Activated naive CD8-positive, alpha-beta T cell treated with anti-CD3 and anti-CD28 coated beads for 36 hours (primary cell): ENCODE measurements at regions not wholly inside any gene's neighbourhood (a gene's known extent, or its start where the extent isn't known, plus 50 kb on each side); places are given as distances from the start of the nearest gene placed in this dataset.

Experiments used
- DNase-seq: peaks from one replicate; pipeline ENCODE4 v3.0.0; 2021
- H3K27ac Mint-ChIP-seq: one replicate; pipeline ENCODE4 v1.8.0; 2022; ENCODE audit warnings: mild to moderate bottlenecking, moderate library complexity, mixed read lengths
- H3K27me3 Mint-ChIP-seq: one replicate; pipeline ENCODE4 v1.8.0; 2022; ENCODE audit warnings: mild to moderate bottlenecking, mixed read lengths
- H3K36me3 Mint-ChIP-seq: one replicate; pipeline ENCODE4 v1.8.0; 2021; ENCODE audit warnings: mild to moderate bottlenecking, mixed read lengths
- H3K4me1 Mint-ChIP-seq: one replicate; pipeline ENCODE4 v1.8.0; 2021; ENCODE audit warnings: mixed read lengths
- H3K4me3 Mint-ChIP-seq: one replicate; pipeline ENCODE4 v1.8.0; 2022; ENCODE audit warnings: mild to moderate bottlenecking, moderate library complexity, mixed read lengths
- H3K9me3 Mint-ChIP-seq: one replicate; pipeline ENCODE4 v1.8.0; 2022; ENCODE audit warnings: mixed read lengths

DNA sequence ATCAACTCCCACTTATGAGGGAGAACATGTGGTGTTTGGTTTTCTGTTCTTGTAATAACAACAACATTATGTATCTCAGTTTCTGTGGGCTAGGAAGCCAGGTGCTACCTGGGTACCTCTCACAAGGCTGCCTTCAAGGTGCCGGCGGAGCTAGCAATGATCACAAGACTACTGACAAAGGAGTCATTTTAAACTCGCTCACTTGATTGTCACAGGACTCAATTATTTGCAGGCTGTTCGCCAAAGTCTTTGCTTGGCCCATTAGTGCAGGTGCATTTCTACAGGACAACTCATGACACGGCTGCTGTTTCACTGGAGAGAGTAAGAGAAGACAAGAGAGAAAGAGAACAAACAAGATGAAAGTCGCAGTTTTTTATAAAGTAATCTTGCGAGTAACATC, 1237.4 kb upstream of the TMPRSS15 start:
- Mint-ChIP-seq H3K4me1 (no peaks in the 10 kb centered on the region), H3K36me3 (no peaks in the 10 kb centered on the region)

DNA sequence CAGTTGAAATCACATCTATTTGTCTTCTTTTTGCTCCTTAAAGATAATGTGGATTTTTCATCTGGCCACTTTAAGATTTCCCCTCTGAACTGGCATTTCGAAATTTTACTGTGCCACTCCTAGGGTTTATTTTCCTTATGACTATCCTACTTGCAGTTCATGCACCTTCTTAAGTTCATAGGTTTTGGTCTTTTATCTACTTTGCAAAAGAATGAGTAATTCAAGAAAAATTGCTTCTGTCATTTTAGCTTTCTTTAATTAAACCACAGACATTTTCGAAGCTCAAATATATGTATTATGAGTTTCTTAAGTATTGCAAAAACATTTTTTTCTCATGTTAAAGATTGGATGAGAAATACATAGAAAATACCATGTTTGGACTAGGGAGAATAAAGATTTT, 1244.8 kb upstream of the TMPRSS15 start:
- no peak overlapping the region for H3K4me3 Mint-ChIP-seq
- no peaks in the 10 kb centered on the region for H3K36me3 Mint-ChIP-seq
- no peaks in the 10 kb centered on the region for H3K27me3 Mint-ChIP-seq
- DNase-seq = no peak
- H3K4me1 Mint-ChIP-seq = no peaks in the 10 kb centered on the region
- H3K9me3 Mint-ChIP-seq = peaks cover 3% of the 10 kb centered on the region
- no peak overlapping the region for H3K27ac Mint-ChIP-seq

More for the DNA sequence above, 1237.4 kb upstream of the TMPRSS15 start:
- DNase-seq = no peak
- H3K9me3 Mint-ChIP-seq = no peaks in the 10 kb centered on the region
- no peak overlapping the region for H3K27ac Mint-ChIP-seq
- no peaks in the 10 kb centered on the region for H3K27me3 Mint-ChIP-seq
- no peak overlapping the region for H3K4me3 Mint-ChIP-seq

DNA sequence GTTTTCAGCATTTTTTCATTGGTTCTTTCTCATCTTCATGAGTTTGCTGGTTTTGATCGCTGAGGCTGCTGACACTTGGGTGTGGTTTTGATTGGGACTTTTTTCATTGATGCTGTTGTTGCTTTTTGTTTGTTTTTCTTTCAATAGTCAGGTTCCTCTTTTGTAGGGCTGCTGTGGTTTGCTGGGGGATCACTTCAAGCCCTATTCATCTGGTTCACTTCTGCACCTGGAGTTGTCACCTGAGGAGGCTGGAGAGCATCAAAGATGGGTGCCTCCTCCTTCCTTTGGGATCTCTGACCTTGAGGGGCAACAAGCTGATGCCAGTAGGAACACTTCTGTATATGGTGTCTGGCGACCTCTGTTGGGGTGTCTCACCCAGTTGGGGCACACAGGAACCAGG, 1279.9 kb upstream of the TMPRSS15 start:
- Mint-ChIP-seq H3K27me3 (no peaks in the 10 kb centered on the region), H3K4me1 (no peaks in the 10 kb centered on the region), H3K27ac (no peak overlapping the region), H3K9me3 (peaks cover 8% of the 10 kb centered on the region), H3K4me3 (no peak overlapping the region), H3K36me3 (no peaks in the 10 kb centered on the region)
- DNase-seq = no peak

DNA sequence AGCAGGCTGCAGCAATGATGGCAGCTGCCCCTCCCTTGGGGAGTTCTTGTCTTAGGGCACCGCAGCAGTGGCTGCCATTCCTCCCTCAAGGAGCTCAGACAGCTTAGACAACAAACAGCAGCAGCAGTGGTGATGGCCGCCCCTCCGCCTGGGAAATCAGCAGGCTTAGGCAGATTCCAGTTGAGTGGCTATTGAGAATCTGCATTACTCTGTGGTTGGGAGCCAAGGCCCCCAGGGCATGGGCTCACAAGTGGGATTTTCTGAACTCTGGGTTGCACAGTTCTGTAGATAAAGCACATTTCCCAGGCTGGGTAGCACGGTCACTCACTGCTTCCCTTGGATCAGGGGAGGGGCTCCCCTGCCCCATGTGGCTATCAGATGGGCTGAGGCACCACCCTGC, 1280.7 kb upstream of the TMPRSS15 start:
- H3K27ac Mint-ChIP-seq = no peak overlapping the region
- H3K27me3 Mint-ChIP-seq = no peaks in the 10 kb centered on the region
- no peaks in the 10 kb centered on the region for H3K36me3 Mint-ChIP-seq
- no peak for DNase-seq
- no peaks in the 10 kb centered on the region for H3K4me1 Mint-ChIP-seq
- peaks cover 8% of the 10 kb centered on the region for H3K9me3 Mint-ChIP-seq
- H3K4me3 Mint-ChIP-seq = no peak overlapping the region

DNA sequence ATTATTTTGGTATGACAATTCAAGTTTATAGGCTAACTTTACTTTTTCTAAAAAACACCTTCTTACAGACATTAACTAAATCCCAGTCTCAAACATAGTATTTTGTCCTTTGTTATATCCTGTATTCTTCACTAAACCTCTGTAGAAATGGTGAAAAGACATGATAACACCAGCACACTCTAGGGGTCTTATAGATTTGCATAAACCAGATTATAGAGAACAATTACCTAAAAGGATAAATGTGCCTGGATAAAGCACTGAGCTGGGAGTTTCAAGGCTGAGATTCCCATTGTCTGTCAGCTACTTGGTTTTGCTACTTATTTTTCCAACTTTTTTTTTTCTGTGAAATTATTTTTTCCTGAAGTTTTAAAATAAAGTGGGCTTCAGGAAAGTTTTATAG, 1288.6 kb upstream of the TMPRSS15 start:
- H3K4me1 Mint-ChIP-seq = no peaks in the 10 kb centered on the region
- H3K27me3 Mint-ChIP-seq = no peaks in the 10 kb centered on the region
- no peak overlapping the region for H3K27ac Mint-ChIP-seq
- peaks cover 2% of the 10 kb centered on the region for H3K9me3 Mint-ChIP-seq
- no peak overlapping the region for H3K4me3 Mint-ChIP-seq
- H3K36me3 Mint-ChIP-seq = no peaks in the 10 kb centered on the region
- DNase-seq = no peak

DNA sequence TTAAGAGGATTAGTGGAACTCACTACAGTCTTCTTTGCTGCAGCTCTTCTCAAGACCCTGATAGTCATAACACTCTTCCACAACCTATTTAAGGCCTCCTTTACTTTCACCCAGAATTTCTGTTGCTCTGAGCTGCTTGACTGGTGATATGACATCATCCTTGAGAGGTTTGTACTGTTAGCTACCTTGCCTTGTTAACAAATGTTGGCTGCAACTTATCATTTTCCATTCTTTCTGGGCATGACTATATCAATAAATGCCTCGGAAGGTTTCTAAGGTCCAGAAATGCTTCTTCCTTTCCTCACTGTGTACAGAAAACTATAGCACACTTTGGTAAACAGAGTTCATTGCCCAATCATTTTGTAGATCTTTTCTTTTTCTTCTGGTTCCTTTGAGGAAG, 1292.2 kb upstream of the TMPRSS15 start:
- Mint-ChIP-seq H3K9me3 (peaks cover 4% of the 10 kb centered on the region), H3K36me3 (no peaks in the 10 kb centered on the region), H3K27ac (no peak overlapping the region), H3K4me3 (no peak overlapping the region), H3K27me3 (no peaks in the 10 kb centered on the region), H3K4me1 (no peaks in the 10 kb centered on the region)
- no peak for DNase-seq

DNA sequence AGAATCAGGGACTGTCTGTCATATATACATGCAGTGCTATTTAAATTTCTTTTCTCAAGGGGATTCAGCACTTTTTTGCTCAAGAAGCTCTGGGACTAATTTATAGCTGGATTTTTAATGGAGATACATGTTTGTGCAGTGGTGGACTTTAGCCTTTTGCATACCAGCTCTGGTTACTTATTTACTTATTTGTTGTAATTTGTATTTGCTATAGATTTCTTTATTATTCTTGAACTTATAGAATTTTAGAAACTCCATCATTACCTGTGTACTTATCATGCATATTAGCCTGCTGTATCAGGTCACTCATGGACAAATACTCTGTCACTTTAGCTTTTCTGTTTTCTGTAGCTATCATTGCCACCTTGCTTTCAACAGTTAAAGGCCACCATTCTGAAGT, 1296.9 kb upstream of the TMPRSS15 start:
- Mint-ChIP-seq H3K4me3 (no peak overlapping the region), H3K36me3 (no peaks in the 10 kb centered on the region), H3K4me1 (no peaks in the 10 kb centered on the region), H3K27me3 (no peaks in the 10 kb centered on the region), H3K27ac (no peak overlapping the region), H3K9me3 (peaks cover 2% of the 10 kb centered on the region)
- DNase-seq = no peak

DNA sequence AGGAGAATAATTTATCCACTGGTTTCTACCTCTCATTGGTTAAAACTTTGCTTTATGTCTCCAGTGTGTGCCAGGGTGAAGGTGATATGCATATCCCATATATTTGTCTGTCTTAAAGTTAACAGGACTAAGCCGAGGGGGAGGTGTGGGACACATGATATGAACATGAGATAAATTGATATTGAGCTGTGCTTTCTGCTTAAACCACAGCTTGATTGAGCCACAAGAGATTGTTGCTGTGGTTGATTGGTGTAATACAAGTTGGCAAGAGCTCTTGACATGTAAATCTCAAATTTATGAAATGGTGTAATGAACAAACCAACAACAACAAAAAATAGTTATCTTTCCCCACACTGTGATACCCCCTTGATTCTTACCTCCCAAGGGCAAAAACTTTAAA, 1295.5 kb upstream of the NCAM2 start:
- H3K4me3 Mint-ChIP-seq = no peak overlapping the region

DNA sequence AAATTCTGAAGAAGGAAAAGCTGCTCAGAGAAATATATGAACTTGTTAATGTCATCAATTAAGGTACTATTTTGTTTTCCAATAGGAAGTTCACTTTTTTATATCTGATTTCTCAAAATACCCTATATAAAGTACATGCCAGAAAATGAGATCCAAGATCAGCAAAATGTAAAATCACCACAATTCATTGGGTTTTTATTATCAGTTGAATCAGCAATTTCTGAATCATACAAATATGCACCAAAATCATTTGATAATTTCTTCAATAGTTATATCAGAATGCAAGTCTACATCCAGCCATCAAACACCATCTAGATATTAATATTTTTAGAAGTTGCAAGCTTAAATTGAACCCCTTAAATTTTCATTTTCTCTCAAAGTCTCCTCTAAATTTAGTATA, 1293.4 kb upstream of the NCAM2 start:
- Mint-ChIP-seq H3K27me3 (no peaks in the 10 kb centered on the region), H3K27ac (no peak overlapping the region), H3K36me3 (no peaks in the 10 kb centered on the region), H3K4me1 (no peaks in the 10 kb centered on the region), H3K9me3 (peaks cover 9% of the 10 kb centered on the region), H3K4me3 (no peak overlapping the region)
- DNase-seq = no peak

More for the DNA sequence above, 1295.5 kb upstream of the NCAM2 start:
- Mint-ChIP-seq H3K27ac (no peak overlapping the region), H3K36me3 (no peaks in the 10 kb centered on the region), H3K9me3 (peaks cover 7% of the 10 kb centered on the region), H3K27me3 (no peaks in the 10 kb centered on the region), H3K4me1 (no peaks in the 10 kb centered on the region)
- DNase-seq = no peak

DNA sequence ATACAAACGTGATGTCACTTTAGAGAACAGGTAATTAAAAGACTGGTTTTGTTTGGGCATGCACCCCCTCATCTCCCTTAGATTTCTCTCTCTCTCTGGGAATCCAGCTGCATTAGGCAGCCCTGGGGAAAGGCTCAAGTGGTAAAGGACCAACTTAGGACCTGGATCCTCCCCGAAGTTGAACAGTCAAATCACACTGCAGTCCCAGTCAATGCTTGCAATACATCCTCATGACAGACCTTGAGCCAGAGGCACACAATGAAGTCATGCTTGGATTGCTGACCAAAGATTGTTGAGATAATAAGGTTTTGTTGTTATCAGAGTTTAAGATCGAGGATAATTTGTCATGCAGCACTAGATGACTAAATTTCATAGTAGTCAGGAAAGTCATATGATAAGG, 1285.8 kb upstream of the NCAM2 start:
- no peak overlapping the region for H3K4me3 Mint-ChIP-seq
- no peaks in the 10 kb centered on the region for H3K27me3 Mint-ChIP-seq
- no peaks in the 10 kb centered on the region for H3K36me3 Mint-ChIP-seq
- peaks cover 12% of the 10 kb centered on the region for H3K9me3 Mint-ChIP-seq
- DNase-seq = no peak
- no peaks in the 10 kb centered on the region for H3K4me1 Mint-ChIP-seq
- no peak overlapping the region for H3K27ac Mint-ChIP-seq

DNA sequence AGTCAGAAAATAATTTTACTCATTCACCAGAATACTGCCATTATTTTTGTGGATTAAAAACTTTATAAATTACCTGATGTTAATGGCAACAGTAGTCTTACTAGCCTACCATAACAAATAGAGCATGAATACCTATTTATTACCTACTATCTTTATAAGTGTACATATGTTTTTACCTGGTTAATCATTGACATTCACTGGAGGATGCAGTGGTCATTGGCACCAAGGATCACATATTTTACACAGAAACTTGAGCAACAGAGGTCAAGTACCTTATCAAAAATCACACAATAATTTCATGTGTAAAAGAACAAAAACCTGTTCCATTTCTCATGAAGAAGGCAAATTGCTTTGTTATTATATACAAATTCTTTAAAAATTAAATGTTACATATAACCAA, 1284.9 kb upstream of the NCAM2 start:
- Mint-ChIP-seq H3K9me3 (peaks cover 12% of the 10 kb centered on the region), H3K27ac (no peak overlapping the region), H3K36me3 (no peaks in the 10 kb centered on the region), H3K4me3 (no peak overlapping the region), H3K27me3 (no peaks in the 10 kb centered on the region), H3K4me1 (no peaks in the 10 kb centered on the region)
- no peak for DNase-seq

DNA sequence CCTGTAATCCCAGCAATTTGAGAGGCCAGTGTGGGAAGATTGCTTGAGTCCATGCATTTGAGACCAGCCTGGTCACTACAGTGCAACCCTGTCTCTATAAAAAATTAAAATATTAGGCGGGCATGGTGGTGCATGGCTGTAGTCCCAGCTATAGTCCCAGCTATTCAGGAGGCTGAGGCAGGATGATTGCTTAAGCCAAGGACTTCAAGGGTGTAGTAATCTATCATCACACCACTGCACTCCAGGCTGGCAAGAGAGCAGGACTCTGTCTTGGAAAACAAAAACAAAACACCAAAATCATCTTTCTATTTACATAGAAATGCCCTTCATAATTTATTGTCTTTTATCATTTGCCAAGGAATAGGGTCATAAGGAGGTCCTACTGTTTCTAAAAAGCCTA, 1274.1 kb upstream of the NCAM2 start:
- no peaks in the 10 kb centered on the region for H3K4me1 Mint-ChIP-seq
- no peak for DNase-seq
- no peaks in the 10 kb centered on the region for H3K27me3 Mint-ChIP-seq
- H3K36me3 Mint-ChIP-seq = no peaks in the 10 kb centered on the region
- peaks cover 4% of the 10 kb centered on the region for H3K9me3 Mint-ChIP-seq
- H3K4me3 Mint-ChIP-seq = no peak overlapping the region
- no peak overlapping the region for H3K27ac Mint-ChIP-seq

DNA sequence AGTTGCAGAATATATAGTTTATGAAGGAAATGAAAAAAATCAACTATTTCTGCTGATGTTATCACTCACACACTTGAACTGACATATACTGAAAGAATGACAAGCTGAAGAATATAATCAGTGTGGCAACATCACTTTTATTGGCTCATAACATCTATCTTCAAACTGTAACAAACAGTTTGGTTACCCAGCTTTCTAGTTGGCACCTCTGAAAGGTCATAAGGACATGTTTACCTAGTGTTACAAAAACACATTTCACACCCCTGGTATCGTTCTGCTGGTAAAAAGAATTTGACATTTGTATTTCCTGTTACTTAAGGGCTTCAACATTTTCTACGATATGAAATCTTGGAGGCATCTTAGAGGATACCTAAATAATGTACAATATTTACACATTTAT, 1267.0 kb upstream of the NCAM2 start:
- H3K9me3 Mint-ChIP-seq = peaks cover 6% of the 10 kb centered on the region
- H3K27ac Mint-ChIP-seq = no peak overlapping the region
- no peaks in the 10 kb centered on the region for H3K27me3 Mint-ChIP-seq
- no peaks in the 10 kb centered on the region for H3K36me3 Mint-ChIP-seq
- H3K4me1 Mint-ChIP-seq = no peaks in the 10 kb centered on the region
- H3K4me3 Mint-ChIP-seq = no peak overlapping the region
- DNase-seq = no peak

DNA sequence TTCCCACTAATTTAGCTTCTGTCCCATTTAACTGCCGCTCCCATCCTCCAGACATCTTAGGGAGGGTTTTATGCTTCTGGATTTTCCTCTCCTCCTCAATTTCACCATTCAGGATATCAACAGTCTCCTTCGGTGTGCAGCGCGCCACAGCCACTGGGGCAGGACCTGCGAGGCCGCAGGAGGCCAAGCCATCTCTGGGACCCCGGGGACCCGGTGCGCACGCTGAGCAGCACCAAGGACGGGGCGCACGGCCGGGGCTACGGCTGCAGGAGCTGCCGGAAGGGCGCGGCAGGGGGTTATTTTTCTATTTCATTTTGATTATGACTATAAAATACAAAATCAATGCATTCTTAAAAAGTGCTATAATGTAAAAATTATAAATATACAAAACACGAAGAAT, 1238.4 kb upstream of the NCAM2 start:
- H3K27ac Mint-ChIP-seq = no peak overlapping the region
- H3K4me3 Mint-ChIP-seq = no peak overlapping the region
- H3K9me3 Mint-ChIP-seq = peaks cover 7% of the 10 kb centered on the region
- no peaks in the 10 kb centered on the region for H3K27me3 Mint-ChIP-seq
- H3K36me3 Mint-ChIP-seq = no peaks in the 10 kb centered on the region
- H3K4me1 Mint-ChIP-seq = no peaks in the 10 kb centered on the region
- DNase-seq = no peak

DNA sequence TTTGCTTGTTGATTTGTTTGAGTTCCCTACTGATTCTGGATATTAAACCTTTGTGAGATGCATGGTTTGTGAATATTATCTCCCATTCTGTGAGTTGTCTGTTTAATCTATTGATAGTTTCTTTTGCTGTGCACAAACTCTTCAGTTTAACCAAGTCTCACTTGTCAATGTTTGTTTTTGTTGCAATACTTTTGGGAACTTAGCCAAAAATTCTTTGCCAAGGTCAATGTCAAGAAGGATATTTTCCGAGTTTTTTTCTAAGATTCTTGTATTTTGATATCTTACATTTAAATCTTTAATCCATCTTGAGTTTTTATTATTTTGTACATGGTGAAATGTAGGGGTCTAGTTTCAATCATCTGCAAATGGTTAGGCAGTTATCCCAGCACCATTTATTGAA, 1230.7 kb upstream of the NCAM2 start:
- no peak for DNase-seq
- Mint-ChIP-seq H3K27me3 (no peaks in the 10 kb centered on the region), H3K4me1 (no peaks in the 10 kb centered on the region), H3K4me3 (no peak overlapping the region), H3K9me3 (peaks cover 3% of the 10 kb centered on the region), H3K36me3 (no peaks in the 10 kb centered on the region), H3K27ac (no peak overlapping the region)

DNA sequence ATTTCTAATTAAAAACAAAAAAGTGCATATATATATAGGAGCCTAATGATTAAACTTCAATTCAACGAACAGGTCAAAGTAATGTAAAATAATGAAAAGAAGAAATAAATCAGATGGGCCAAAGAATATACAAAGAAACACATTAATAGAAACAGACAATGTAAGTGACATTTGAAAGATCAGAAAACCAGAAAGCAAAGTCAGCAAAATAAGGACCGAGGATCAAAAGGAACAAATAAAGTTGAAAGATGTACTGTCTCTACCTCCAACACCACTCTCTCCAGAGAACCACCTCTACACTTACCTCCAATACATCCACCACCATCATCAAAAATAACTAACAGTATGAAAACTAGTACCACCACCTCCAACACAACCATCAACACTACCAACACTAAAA, 1226.3 kb upstream of the NCAM2 start:
- no peaks in the 10 kb centered on the region for H3K36me3 Mint-ChIP-seq
- peaks cover 3% of the 10 kb centered on the region for H3K9me3 Mint-ChIP-seq
- H3K4me3 Mint-ChIP-seq = no peak overlapping the region
- H3K4me1 Mint-ChIP-seq = no peaks in the 10 kb centered on the region
- no peak overlapping the region for H3K27ac Mint-ChIP-seq
- no peaks in the 10 kb centered on the region for H3K27me3 Mint-ChIP-seq
- DNase-seq = no peak

DNA sequence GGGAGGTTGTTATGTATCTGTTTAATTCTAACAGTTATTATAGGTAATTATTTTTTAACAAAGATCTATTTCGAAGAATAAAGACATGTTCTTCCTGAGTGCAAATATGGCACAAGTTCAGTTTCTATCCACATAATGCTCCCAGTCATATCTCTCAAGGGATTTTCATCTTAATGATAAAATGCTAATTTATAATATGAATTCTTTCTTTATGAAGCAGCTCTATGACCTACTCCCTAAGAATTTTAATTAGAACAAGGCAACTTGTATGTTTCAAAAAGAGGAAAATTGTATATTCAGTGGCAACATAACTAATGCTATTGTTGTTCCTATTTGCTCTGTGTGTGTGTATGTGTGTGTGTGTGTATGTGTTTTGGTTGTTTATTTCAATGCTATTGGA, 1222.1 kb upstream of the NCAM2 start:
- H3K4me3 Mint-ChIP-seq = no peak overlapping the region

More for the DNA sequence above, 1222.1 kb upstream of the NCAM2 start:
- Mint-ChIP-seq H3K9me3 (peaks cover 15% of the 10 kb centered on the region), H3K27ac (no peak overlapping the region), H3K36me3 (no peaks in the 10 kb centered on the region), H3K27me3 (no peaks in the 10 kb centered on the region), H3K4me1 (no peaks in the 10 kb centered on the region)
- no peak for DNase-seq
